Right lobe of liver (tissue), 4 donors: ENCODE measurements at regions not wholly inside any gene's neighbourhood (a gene's known extent, or its start where the extent isn't known, plus 50 kb on each side); places are given as distances from the start of the nearest gene placed in this dataset.

Source experiments
- POLR2A ChIP-seq: fragments of 450-650 bp; IDR thresholded peaks from one replicate; pipeline ENCODE4 v1.6.1; 2017; ENCODE audit warnings: antibody characterized with exemption, mild to moderate bottlenecking
- TF ChIP-seq, protein P1 (sequence below), 4 donors: fragments of 200-600 bp in 3 of 4; fragments of 450-650 bp in 1 of 4; IDR thresholded peaks; one replicate each; pipeline versions ENCODE4 v1.5.1 to v1.8.0; 2016 to 2022; ENCODE audit warnings: antibody characterized with exemption in 4 of 4, mild to moderate bottlenecking in 2 of 4
- donor health status: DM: no; HTN: no; CAD: no.
- donor health status: DM: no; HTN: no; CAD: no.
- donor health status: DM: no; HTN: yes; CAD: no.

DNA sequence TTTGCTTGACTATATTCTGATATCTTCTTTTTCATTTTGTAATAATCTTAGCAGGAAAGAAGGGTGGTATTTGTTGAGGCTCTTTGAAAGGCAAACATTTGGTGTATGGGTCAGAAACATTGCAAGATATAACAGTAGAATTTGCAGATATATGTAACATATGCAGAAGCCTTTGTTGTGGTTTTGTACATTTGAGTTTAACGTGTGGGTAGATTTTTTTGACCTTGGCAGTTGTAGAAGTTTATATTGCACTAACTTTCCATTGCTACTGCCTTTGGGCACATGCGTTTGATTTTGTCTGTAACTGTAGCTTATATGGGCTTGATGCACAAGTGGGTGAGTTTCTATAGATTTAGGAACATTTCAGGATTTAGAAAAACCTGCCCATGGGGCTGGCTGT is 78.5 kb upstream of the SPRY2 start:
- no peak for TF ChIP-seq POLR2A
- TF ChIP-seq, protein P1, sequence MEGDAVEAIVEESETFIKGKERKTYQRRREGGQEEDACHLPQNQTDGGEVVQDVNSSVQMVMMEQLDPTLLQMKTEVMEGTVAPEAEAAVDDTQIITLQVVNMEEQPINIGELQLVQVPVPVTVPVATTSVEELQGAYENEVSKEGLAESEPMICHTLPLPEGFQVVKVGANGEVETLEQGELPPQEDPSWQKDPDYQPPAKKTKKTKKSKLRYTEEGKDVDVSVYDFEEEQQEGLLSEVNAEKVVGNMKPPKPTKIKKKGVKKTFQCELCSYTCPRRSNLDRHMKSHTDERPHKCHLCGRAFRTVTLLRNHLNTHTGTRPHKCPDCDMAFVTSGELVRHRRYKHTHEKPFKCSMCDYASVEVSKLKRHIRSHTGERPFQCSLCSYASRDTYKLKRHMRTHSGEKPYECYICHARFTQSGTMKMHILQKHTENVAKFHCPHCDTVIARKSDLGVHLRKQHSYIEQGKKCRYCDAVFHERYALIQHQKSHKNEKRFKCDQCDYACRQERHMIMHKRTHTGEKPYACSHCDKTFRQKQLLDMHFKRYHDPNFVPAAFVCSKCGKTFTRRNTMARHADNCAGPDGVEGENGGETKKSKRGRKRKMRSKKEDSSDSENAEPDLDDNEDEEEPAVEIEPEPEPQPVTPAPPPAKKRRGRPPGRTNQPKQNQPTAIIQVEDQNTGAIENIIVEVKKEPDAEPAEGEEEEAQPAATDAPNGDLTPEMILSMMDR (IDR thresholded peaks at IDR 0.05): no peak
